Transverse colon (tissue), 4 donors: ENCODE measurements at regions not wholly inside any gene's neighbourhood (a gene's known extent, or its start where the extent isn't known, plus 50 kb on each side); places are given as distances from the start of the nearest gene placed in this dataset.

Experiments
- DNase-seq: peaks from one replicate; pipeline ENCODE4 v3.0.0-alpha.2; 2019
- H3K27ac ChIP-seq, 4 donors: fragments of 200-600 bp; sonication (generic); 2 replicates each; pipeline ENCODE4 v1.5.1; 2016 to 2018; ENCODE audit warnings: inconsistent platforms in 4 of 4
- H3K27me3 ChIP-seq: fragments of 200-600 bp; sonication (generic); 2 replicates; pipeline ENCODE4 v1.5.1; 2017; ENCODE audit warnings: inconsistent platforms
- H3K36me3 ChIP-seq, 4 donors: fragments of 200-600 bp; sonication (generic); 2 replicates each; pipeline ENCODE4 v1.5.1; 2017 to 2019; ENCODE audit warnings: inconsistent platforms in 4 of 4
- H3K4me1 ChIP-seq, 4 donors: fragments of 200-600 bp; sonication (generic); 2 replicates each; pipeline ENCODE4 v1.5.1; 2017 to 2020; ENCODE audit warnings: inconsistent platforms in 4 of 4
- H3K4me3 ChIP-seq, 4 donors: fragments of 200-600 bp; sonication (generic); 1 replicate in 1 of 4; 2 replicates in 3 of 4; pipeline versions ENCODE4 v1.5.1 to v1.6.1; 2017 to 2019; ENCODE audit warnings: inconsistent platforms in 4 of 4
- H3K9me3 ChIP-seq, 2 donors: fragments of 200-600 bp; sonication (generic); 2 replicates each; pipeline ENCODE4 v1.5.1; 2017 to 2019; ENCODE audit warnings: inconsistent platforms in 2 of 2
- EP300 ChIP-seq: sonication (generic); formaldehyde crosslinking; IDR thresholded peaks from one replicate; pipeline ENCODE4 v1.6.1; 2017; ENCODE audit warnings: antibody characterized with exemption, low read depth
- POLR2A ChIP-seq: fragments of 450-650 bp; IDR thresholded peaks from one replicate; pipeline ENCODE4 v1.6.1; 2016; ENCODE audit warnings: antibody characterized with exemption, mild to moderate bottlenecking, moderate library complexity
- POLR2AphosphoS5 ChIP-seq, 3 donors: sonication (generic); formaldehyde crosslinking; IDR thresholded peaks; one replicate each; pipeline ENCODE4 v1.6.1; 2016; ENCODE audit warnings: antibody characterized with exemption in 3 of 3
- WGBS, 2 donors: methylation state at CpG; one replicate each; pipeline ENCODE4 v1.1.5; 2018; ENCODE audit warnings: low coverage in 1 of 2; 5-methylcytosine and 5-hydroxymethylcytosine counted together
- in situ Hi-C, 4 donors: fragments of 200-750 bp; cut with MboI; loops; one replicate each; pipeline versions ENCODE4 v1.15.0 to v1.15.1; 2017; ENCODE audit warnings: low sequenced_read_pairs in 3 of 4, low pct_ligation_motif_present in 1 of 4, low pct_unique_long_range_greater_than_20kb in 1 of 4
- intact Hi-C: fragments of 100-400 bp; cut with DNase I; formaldehyde crosslinking; loops from one replicate; pipeline ENCODE4 v1.15.1; 2023; ENCODE audit warnings: low total_unique reads
- TF ChIP-seq, protein P1 (sequence below), 5 experiments: fragments of 200-600 bp in 3 of 5; fragments of 450-650 bp in 2 of 5; sonication (generic) in 3 of 5; IDR thresholded peaks; 1 replicate in 2 of 5; 2 replicates in 3 of 5; pipeline ENCODE4 v1.5.1; 2016 to 2017; ENCODE audit warnings: antibody characterized with exemption in 5 of 5, inconsistent platforms in 3 of 5, mild to moderate bottlenecking in 2 of 5, moderate library complexity in 1 of 5

DNA sequence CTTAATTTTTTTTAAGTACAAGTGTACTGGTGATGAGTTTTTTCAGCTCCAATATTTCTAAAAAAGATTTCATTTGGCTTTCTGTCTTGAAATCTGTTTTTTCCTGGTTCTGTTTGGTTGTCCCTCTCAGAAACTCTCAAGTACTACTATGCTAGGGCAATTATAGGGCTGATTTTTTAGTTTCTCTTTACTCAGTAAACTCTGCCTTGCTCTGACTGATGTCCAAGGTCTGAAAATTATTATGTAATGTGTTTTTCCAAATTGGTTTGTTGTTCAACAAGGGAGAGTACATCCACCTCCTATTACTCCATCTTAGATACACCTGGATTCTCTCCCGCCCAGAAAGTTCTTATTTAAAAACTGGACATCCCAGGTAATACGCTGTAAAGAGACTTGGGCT lies 877.7 kb downstream of the CBLN2 start:
- intact Hi-C loops (no loop called here), in situ Hi-C loops (no loop called here)
- 75 to 87% methylated on average over 2 of the region's 2 CpGs for WGBS, 2 donors

DNA sequence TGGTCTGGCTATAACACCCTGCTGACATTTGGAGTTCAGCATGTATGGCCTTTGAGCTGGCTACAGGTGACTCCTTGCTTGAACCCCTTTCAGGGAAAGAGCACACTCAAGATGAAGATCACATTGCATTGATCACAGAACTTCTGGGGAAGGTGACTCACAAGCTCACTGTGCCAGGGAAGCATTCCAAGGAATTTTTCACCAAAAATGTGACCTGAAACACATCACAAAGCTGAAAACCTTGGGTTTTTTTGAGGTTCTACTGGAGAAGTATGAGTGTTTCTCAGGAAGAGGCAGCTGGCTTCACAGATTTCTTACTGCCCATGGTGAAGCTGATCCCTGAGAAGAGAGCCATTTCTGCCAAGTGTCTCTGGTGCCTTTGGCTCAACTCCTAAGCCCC lies 879.0 kb downstream of the CBLN2 start:
- no peak overlapping the region for H3K4me3 ChIP-seq

More for the DNA sequence above, 877.7 kb downstream of the CBLN2 start:
- no peaks in the 10 kb centered on the region for H3K9me3 ChIP-seq
- no peak overlapping the region for H3K4me3 ChIP-seq
- TF ChIP-seq EP300, result no peak
- TF ChIP-seq POLR2A, result no peak
- TF ChIP-seq POLR2AphosphoS5 (IDR thresholded peaks at IDR 0.05), result no peak
- TF ChIP-seq, protein P1, sequence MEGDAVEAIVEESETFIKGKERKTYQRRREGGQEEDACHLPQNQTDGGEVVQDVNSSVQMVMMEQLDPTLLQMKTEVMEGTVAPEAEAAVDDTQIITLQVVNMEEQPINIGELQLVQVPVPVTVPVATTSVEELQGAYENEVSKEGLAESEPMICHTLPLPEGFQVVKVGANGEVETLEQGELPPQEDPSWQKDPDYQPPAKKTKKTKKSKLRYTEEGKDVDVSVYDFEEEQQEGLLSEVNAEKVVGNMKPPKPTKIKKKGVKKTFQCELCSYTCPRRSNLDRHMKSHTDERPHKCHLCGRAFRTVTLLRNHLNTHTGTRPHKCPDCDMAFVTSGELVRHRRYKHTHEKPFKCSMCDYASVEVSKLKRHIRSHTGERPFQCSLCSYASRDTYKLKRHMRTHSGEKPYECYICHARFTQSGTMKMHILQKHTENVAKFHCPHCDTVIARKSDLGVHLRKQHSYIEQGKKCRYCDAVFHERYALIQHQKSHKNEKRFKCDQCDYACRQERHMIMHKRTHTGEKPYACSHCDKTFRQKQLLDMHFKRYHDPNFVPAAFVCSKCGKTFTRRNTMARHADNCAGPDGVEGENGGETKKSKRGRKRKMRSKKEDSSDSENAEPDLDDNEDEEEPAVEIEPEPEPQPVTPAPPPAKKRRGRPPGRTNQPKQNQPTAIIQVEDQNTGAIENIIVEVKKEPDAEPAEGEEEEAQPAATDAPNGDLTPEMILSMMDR (IDR thresholded peaks at IDR 0.05), result no peak
- no peaks in the 10 kb centered on the region for H3K27me3 ChIP-seq
- no peak overlapping the region for H3K27ac ChIP-seq
- no peak for DNase-seq
- no peaks in the 10 kb centered on the region for H3K36me3 ChIP-seq
- no peaks in the 10 kb centered on the region for H3K4me1 ChIP-seq

GRCh38 chr18:71643822-71644221 lies 900.3 kb downstream of the CBLN2 start:
- in situ Hi-C loops, result no loop called here
- no peak for DNase-seq
- TF ChIP-seq POLR2A (no peak), EP300 (no peak), POLR2AphosphoS5 (IDR thresholded peaks at IDR 0.05) (no peak)
- TF ChIP-seq, protein P1 (IDR thresholded peaks at IDR 0.05), result no peak
- H3K4me3 ChIP-seq, result no peak overlapping the region
- no peaks in the 10 kb centered on the region for H3K4me1 ChIP-seq
- no peaks in the 10 kb centered on the region for H3K9me3 ChIP-seq
- H3K36me3 ChIP-seq, result no peaks in the 10 kb centered on the region
- 83 to 95% methylated on average over 8 to 12 of the region's 12 CpGs for WGBS, 2 donors
- H3K27me3 ChIP-seq, result no peaks in the 10 kb centered on the region
- H3K27ac ChIP-seq, result no peak overlapping the region
- intact Hi-C loops, result no loop called here

More for the DNA sequence above, 879.0 kb downstream of the CBLN2 start:
- Histone ChIP-seq H3K36me3 (no peaks in the 10 kb centered on the region), H3K27me3 (no peaks in the 10 kb centered on the region), H3K27ac (no peak overlapping the region), H3K9me3 (no peaks in the 10 kb centered on the region), H3K4me1 (no peaks in the 10 kb centered on the region)
- TF ChIP-seq POLR2AphosphoS5 (IDR thresholded peaks at IDR 0.05) (no peak), EP300 (no peak), POLR2A (no peak)
- TF ChIP-seq, protein P1 (IDR thresholded peaks at IDR 0.05), result no peak
- DNase-seq, result no peak
- in situ Hi-C loops, result no loop called here
- intact Hi-C loops, result no loop called here

- in situ Hi-C loops, result no loop called here
- H3K36me3 ChIP-seq, result no peaks in the 10 kb centered on the region
- 68 to 69% methylated on average over 3 of the region's 3 CpGs for WGBS, 2 donors
- TF ChIP-seq POLR2A, result no peak
- no peaks in the 10 kb centered on the region for H3K9me3 ChIP-seq
- H3K4me3 ChIP-seq, result no peak overlapping the region
- no peak for DNase-seq
- H3K27ac ChIP-seq, result no peak overlapping the region
- intact Hi-C loops, result no loop called here
- no peaks in the 10 kb centered on the region for H3K27me3 ChIP-seq
- no peaks in the 10 kb centered on the region for H3K4me1 ChIP-seq
These were observed 913.4 kb downstream of the CBLN2 start for GRCh38 chr18:71630696-71631095.

DNA sequence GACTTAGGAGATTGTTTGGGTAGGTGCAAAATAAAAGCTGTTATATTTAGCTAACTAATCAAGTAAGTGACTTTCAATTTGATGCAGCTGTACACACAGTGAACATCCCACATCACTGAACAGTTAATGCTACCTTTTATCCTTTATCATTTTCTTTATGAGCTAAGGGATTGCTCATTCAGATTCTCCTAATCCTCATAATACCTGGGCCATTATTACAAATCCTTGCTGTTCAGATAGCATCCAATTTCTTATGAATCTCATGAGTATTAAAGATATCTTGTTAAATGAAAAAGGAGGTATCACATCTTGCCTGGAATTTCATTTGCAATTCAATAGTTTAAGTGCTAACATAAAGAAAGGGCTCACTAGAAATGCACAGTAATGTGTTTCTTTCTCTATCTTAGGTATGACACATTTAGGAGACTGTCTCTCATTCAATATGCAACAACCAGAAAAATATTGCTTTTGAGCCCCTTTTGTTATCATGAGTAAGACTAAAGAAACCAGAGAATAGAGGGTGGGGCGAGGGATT lies 918.5 kb downstream of the CBLN2 start:
- H3K9me3 ChIP-seq, result no peaks in the 10 kb centered on the region
- DNase-seq, result no peak
- in situ Hi-C loops, result no loop called here
- H3K36me3 ChIP-seq, result no peaks in the 10 kb centered on the region
- intact Hi-C loops, result no loop called here
- 78 to 79% methylated on average over 1 of the region's 1 CpG for WGBS, 2 donors
- H3K4me1 ChIP-seq, result no peaks in the 10 kb centered on the region
- H3K27ac ChIP-seq, result no peak overlapping the region
- TF ChIP-seq, protein P1 (IDR thresholded peaks at IDR 0.05), result no peak
- TF ChIP-seq POLR2A, result no peak
- no peak for TF ChIP-seq EP300
- no peak for TF ChIP-seq POLR2AphosphoS5 (IDR thresholded peaks at IDR 0.05)
- no peaks in the 10 kb centered on the region for H3K27me3 ChIP-seq
- H3K4me3 ChIP-seq, result no peak overlapping the region
